HEK293T (cell line): ENCODE measurements at regions not wholly inside any gene's neighbourhood (a gene's known extent, or its start where the extent isn't known, plus 50 kb on each side); places are given as distances from the start of the nearest gene placed in this dataset.

Experiments used
- BHLHE40 ChIP-seq: fragments of 450-650 bp; IDR thresholded peaks from 2 replicates; pipeline ENCODE4 v1.6.1; 2016; ENCODE audit warnings: mild to moderate bottlenecking, moderate library complexity, borderline replicate concordance
- CTBP1 ChIP-seq: fragments of 450-650 bp; IDR thresholded peaks from 2 replicates; pipeline ENCODE4 v1.6.1; 2016; ENCODE audit warnings: borderline replicate concordance
- ELF4 ChIP-seq: fragments of 450-650 bp; IDR thresholded peaks from 2 replicates; pipeline ENCODE4 v1.6.1; 2017; ENCODE audit warnings: antibody characterized with exemption
- FOXA1 ChIP-seq: fragments of 450-650 bp; IDR thresholded peaks from 2 replicates; pipeline ENCODE4 v1.6.1; 2016; ENCODE audit warnings: mild to moderate bottlenecking
- FOXK2 ChIP-seq: fragments of 450-650 bp; IDR thresholded peaks from 2 replicates; pipeline ENCODE4 v1.6.1; 2016; ENCODE audit warnings: mild to moderate bottlenecking
- FOXM1 ChIP-seq: fragments of 450-650 bp; IDR thresholded peaks from 2 replicates; pipeline ENCODE4 v1.6.1; 2017; ENCODE audit warnings: mild to moderate bottlenecking, borderline replicate concordance
- HDGF ChIP-seq: fragments of 450-650 bp; IDR thresholded peaks from 2 replicates; pipeline ENCODE4 v1.6.1; 2017; ENCODE audit warnings: antibody characterized with exemption, borderline replicate concordance
- L3MBTL2 ChIP-seq: fragments of 450-650 bp; conservative IDR thresholded peaks from 2 replicates; pipeline ENCODE4 v1.6.1; 2016; ENCODE audit warnings: mild to moderate bottlenecking
- LEF1 ChIP-seq: fragments of 450-650 bp; IDR thresholded peaks from 2 replicates; pipeline ENCODE4 v1.6.1; 2017; ENCODE audit warnings: mild to moderate bottlenecking, borderline replicate concordance
- NFRKB ChIP-seq: fragments of 450-650 bp; IDR thresholded peaks from 2 replicates; pipeline ENCODE4 v1.6.1; 2016; ENCODE audit warnings: mild to moderate bottlenecking, moderate library complexity
- SP1 ChIP-seq: fragments of 450-650 bp; IDR thresholded peaks from 2 replicates; pipeline ENCODE4 v1.6.1; 2017
- SUZ12 ChIP-seq: fragments of 450-650 bp; IDR thresholded peaks from 2 replicates; pipeline ENCODE4 v1.6.1; 2016; ENCODE audit warnings: mild to moderate bottlenecking
- TARDBP ChIP-seq: fragments of 450-650 bp; IDR thresholded peaks from 2 replicates; pipeline ENCODE4 v1.6.1; 2016
- TF ChIP-seq, protein P1 (sequence below): fragments of 450-650 bp; IDR thresholded peaks from 2 replicates; pipeline ENCODE4 v1.6.1; 2016

DNA sequence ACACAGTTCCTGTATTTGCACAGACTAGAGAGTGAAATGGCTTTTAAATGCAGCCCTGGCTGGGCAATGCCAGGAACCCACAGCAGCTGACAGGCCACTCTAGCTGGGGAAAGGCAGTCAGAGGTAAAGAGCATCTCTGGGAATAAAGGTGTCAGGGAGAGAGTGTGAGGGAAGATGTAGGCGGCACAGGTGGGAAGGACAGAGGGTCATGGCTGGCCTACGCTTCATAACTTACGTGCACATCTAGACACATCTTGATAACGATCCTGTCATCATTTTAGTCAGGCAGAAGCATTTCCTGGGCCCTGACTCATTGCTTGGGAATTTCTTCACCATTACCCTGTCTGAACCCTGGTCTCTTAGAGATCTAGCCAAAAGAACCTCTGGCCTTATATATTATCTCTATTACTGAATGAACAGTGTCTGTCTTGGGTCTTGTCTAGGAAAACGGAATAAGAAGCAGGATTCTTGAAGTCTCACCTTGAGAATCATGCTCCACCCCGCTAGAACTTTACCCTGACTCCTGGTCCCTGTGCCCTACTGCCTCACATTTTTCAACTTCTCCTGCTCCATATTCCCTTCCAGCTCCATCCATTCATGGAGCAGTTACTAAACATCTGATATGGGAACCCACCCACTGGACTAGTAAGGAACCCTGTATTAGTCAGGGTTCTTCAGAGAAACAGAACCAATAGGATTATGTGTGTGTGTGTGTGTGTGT lies 106.4 kb upstream of the ELL2 start:
- TF ChIP-seq HDGF: no peak
- TF ChIP-seq BHLHE40: no peak
- no peak for TF ChIP-seq SUZ12
- TF ChIP-seq, protein P1, sequence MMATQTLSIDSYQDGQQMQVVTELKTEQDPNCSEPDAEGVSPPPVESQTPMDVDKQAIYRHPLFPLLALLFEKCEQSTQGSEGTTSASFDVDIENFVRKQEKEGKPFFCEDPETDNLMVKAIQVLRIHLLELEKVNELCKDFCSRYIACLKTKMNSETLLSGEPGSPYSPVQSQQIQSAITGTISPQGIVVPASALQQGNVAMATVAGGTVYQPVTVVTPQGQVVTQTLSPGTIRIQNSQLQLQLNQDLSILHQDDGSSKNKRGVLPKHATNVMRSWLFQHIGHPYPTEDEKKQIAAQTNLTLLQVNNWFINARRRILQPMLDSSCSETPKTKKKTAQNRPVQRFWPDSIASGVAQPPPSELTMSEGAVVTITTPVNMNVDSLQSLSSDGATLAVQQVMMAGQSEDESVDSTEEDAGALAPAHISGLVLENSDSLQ: no peak
- TF ChIP-seq NFRKB: no peak
- no peak for TF ChIP-seq CTBP1
- no peak for TF ChIP-seq FOXM1
- TF ChIP-seq SP1: no peak
- no peak for TF ChIP-seq FOXK2
- TF ChIP-seq LEF1: no peak
- TF ChIP-seq TARDBP: no peak
- TF ChIP-seq FOXA1: no peak
- no peak for TF ChIP-seq ELF4
- no peak for TF ChIP-seq L3MBTL2
